Fibroblast of lung (primary cell): ENCODE measurements at regions not wholly inside any gene's neighbourhood (a gene's known extent, or its start where the extent isn't known, plus 50 kb on each side); places are given as distances from the start of the nearest gene placed in this dataset.

Experiments used
- DNase-seq, 2 donors: peaks; one replicate each; pipeline versions ENCODE4 v3.0.0 to v3.0.0-alpha.2; 2010; ENCODE audit warnings: low read depth in 2 of 2
- H2AFZ ChIP-seq: 2 replicates; pipeline ENCODE4 v1.5.1; 2012; ENCODE audit warnings: low read length, control low read depth, inconsistent platforms
- H3K27ac ChIP-seq: 2 replicates; pipeline ENCODE4 v1.5.1; 2011; ENCODE audit warnings: low read length, control low read depth; ENCODE audit not compliant: insufficient read depth
- H3K27me3 ChIP-seq: 2 replicates; pipeline ENCODE4 v1.5.1; 2011; ENCODE audit warnings: mild to moderate bottlenecking, low read length; ENCODE audit not compliant: control insufficient read depth, insufficient read depth
- H3K36me3 ChIP-seq: 2 replicates; pipeline ENCODE4 v1.5.1; 2011; ENCODE audit warnings: low read length; ENCODE audit not compliant: control insufficient read depth, insufficient read depth
- H3K4me1 ChIP-seq: 2 replicates; pipeline ENCODE4 v1.5.1; 2011; ENCODE audit warnings: low read length; ENCODE audit not compliant: control insufficient read depth, insufficient read depth; ENCODE audit errors: extremely low read depth
- H3K4me2 ChIP-seq: 2 replicates; pipeline ENCODE4 v1.5.1; 2011; ENCODE audit warnings: low read length, control low read depth; ENCODE audit not compliant: insufficient read depth; ENCODE audit errors: extremely low read depth
- H3K4me3 ChIP-seq, 4 experiments: fragments of 200-600 bp in 1 of 4; sonication (generic) in 1 of 4; replicated peaks in 1 of 4; 2 replicates each; pipeline ENCODE4 v1.5.1; 2011 to 2016; ENCODE audit warnings: low read length in 4 of 4, low read depth in 3 of 4, mild to moderate bottlenecking in 3 of 4, control low read depth in 2 of 4, inconsistent platforms in 1 of 4, mixed read lengths in 1 of 4; ENCODE audit not compliant: insufficient read depth in 1 of 4; ENCODE audit errors: control extremely low read depth in 1 of 4
- H3K79me2 ChIP-seq: 2 replicates; pipeline ENCODE4 v1.5.1; 2012; ENCODE audit warnings: mild to moderate bottlenecking, low read length, inconsistent platforms; ENCODE audit not compliant: control insufficient read depth, insufficient read depth
- H3K9ac ChIP-seq: 2 replicates; pipeline ENCODE4 v1.5.1; 2011; ENCODE audit warnings: mild to moderate bottlenecking, low read length, control low read depth; ENCODE audit not compliant: insufficient read depth
- H3K9me3 ChIP-seq: 2 replicates; pipeline ENCODE4 v1.5.1; 2012; ENCODE audit warnings: low read depth, low read length; ENCODE audit not compliant: control insufficient read depth, insufficient read depth
- H4K20me1 ChIP-seq: 2 replicates; pipeline ENCODE4 v1.5.1; 2011; ENCODE audit warnings: low read length; ENCODE audit not compliant: control insufficient read depth, insufficient read depth; ENCODE audit errors: extremely low read depth
- CTCF ChIP-seq, 2 donors: IDR thresholded peaks in 1 of 2; conservative IDR thresholded peaks in 1 of 2; 1 replicate in 1 of 2; 2 replicates in 1 of 2; pipeline ENCODE4 v1.5.1; 2011 to 2012; ENCODE audit warnings: low read length in 2 of 2, control low read depth in 1 of 2, inconsistent platforms in 1 of 2, low read depth in 1 of 2, mild to moderate bottlenecking in 1 of 2
- EZH2 ChIP-seq: IDR thresholded peaks from 2 replicates; pipeline ENCODE4 v1.5.1; 2012; ENCODE audit warnings: low read length, control low read depth, mild to moderate bottlenecking; ENCODE audit errors: missing control alignments

GRCh38 chr14:57938533-57938932, 72.6 kb upstream of the SLC35F4 start:
- H3K4me1 ChIP-seq, result no peaks in the 10 kb centered on the region
- no peak overlapping the region for H3K9ac ChIP-seq
- no peaks in the 10 kb centered on the region for H4K20me1 ChIP-seq
- H3K27ac ChIP-seq, result no peak overlapping the region
- H3K79me2 ChIP-seq, result no peaks in the 10 kb centered on the region
- no peaks in the 10 kb centered on the region for H3K9me3 ChIP-seq
- H3K27me3 ChIP-seq, result no peaks in the 10 kb centered on the region
- DNase-seq, result no peak
- TF ChIP-seq EZH2, result no peak
- TF ChIP-seq CTCF (conservative IDR thresholded peaks at IDR 0.05 in 1 of 2, IDR thresholded peaks at IDR 0.05 in 1 of 2; ENCODE audit: low read depth in 1 of 2, low read length in 2 of 2), result no peak
- H3K36me3 ChIP-seq, result no peaks in the 10 kb centered on the region
- no peak overlapping the region for H3K4me3 ChIP-seq
- no peak overlapping the region for H2AFZ ChIP-seq
- no peak overlapping the region for H3K4me2 ChIP-seq

DNA sequence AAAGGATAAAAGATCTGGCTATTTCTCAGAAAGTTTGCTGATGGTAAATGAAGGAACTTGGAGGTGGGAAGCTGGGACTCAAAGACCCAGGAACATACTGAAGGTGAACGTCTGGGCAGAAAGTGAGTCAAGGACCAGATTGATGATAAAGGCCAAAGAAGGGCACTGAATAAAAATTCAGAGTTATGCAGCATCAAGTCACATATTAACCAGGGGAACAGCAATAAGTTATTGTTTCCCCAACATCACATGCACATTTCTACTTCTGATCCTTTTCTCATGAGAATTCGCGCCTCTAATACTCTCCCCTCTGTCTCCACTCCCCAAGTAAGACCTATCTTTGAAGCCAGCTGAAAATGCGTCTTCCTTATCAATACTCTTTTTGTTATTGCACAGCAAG, 71.8 kb upstream of the SLC35F4 start:
- no peak overlapping the region for H3K4me3 ChIP-seq
- H3K4me1 ChIP-seq, result no peaks in the 10 kb centered on the region
- H4K20me1 ChIP-seq, result no peaks in the 10 kb centered on the region
- H3K4me2 ChIP-seq, result no peak overlapping the region
- no peaks in the 10 kb centered on the region for H3K36me3 ChIP-seq
- no peak overlapping the region for H3K9ac ChIP-seq
- DNase-seq, result no peak
- no peak overlapping the region for H3K27ac ChIP-seq
- no peaks in the 10 kb centered on the region for H3K79me2 ChIP-seq
- TF ChIP-seq EZH2 (no peak), CTCF (conservative IDR thresholded peaks at IDR 0.05 in 1 of 2, IDR thresholded peaks at IDR 0.05 in 1 of 2; ENCODE audit: low read depth in 1 of 2, low read length in 2 of 2) (no peak)
- H2AFZ ChIP-seq, result no peak overlapping the region
- no peaks in the 10 kb centered on the region for H3K9me3 ChIP-seq
- no peaks in the 10 kb centered on the region for H3K27me3 ChIP-seq

DNA sequence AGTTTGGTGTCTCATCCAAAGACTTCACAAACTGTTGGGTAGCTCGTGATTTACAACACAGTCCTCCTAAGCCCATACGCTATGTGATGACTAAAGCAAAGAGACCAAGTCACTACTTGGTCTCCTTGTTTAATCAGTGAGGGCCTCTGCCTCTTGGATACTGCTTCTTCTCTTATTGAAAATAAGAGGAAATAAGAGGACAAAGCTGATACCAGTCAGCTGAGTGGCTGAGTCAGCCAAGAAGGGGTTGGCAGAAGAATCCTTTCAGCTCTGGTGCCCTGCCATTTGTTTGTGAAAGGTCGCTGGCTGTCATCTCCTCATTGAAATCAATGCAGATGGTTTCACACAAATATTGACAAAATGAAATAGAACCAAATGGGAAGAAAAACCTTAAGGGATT, 67.5 kb upstream of the SLC35F4 start:
- H3K36me3 ChIP-seq, result no peaks in the 10 kb centered on the region
- H3K27me3 ChIP-seq, result no peaks in the 10 kb centered on the region
- DNase-seq, result no peak
- no peaks in the 10 kb centered on the region for H3K79me2 ChIP-seq
- H3K9ac ChIP-seq, result no peak overlapping the region
- no peak overlapping the region for H3K4me2 ChIP-seq
- no peaks in the 10 kb centered on the region for H4K20me1 ChIP-seq
- no peaks in the 10 kb centered on the region for H3K4me1 ChIP-seq
- no peaks in the 10 kb centered on the region for H3K9me3 ChIP-seq
- H3K27ac ChIP-seq, result no peak overlapping the region
- no peak overlapping the region for H3K4me3 ChIP-seq
- no peak for TF ChIP-seq EZH2
- no peak for TF ChIP-seq CTCF (conservative IDR thresholded peaks at IDR 0.05 in 1 of 2, IDR thresholded peaks at IDR 0.05 in 1 of 2; ENCODE audit: low read depth in 1 of 2, low read length in 2 of 2)
- no peak overlapping the region for H2AFZ ChIP-seq
